ENCODE measurements at regions not wholly inside any gene's neighbourhood (a gene's known extent, or its start where the extent isn't known, plus 50 kb on each side); places are given as distances from the start of the nearest gene placed in this dataset.

DNA sequence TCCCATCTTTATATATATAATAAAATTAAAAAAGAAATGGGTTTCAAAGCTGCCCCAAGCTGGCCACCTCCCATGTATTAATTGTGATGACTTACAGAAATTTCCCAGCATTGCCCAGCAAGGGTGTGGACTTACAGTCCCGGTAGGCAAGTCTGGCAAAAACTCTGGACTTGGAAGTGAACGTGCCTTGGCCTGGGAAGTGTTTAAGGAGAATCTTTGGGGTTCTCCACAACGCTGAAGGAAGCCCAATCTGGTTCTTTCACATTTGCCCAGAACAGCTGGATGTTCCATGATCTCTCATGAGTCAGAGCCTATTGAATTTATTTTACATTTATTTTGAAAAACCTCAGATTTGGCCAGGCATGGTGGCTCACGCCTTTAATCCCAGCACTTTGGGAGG is 98.4 kb upstream of the SLC45A1 start:
- TF ChIP-seq RXRA (IDR thresholded peaks at IDR 0.05) (no peak), CTCF (IDR thresholded peaks at IDR 0.05; ENCODE audit: low read depth, low read length, missing input control) (no peak), TAF1 (conservative IDR thresholded peaks at IDR 0.05) (no peak), RAD21 (IDR thresholded peaks at IDR 0.05) (no peak), SP1 (IDR thresholded peaks at IDR 0.05) (no peak), EGR1 (IDR thresholded peaks at IDR 0.05; ENCODE audit: low read depth in 2 of 2) (no peak), FOXA1 (IDR thresholded peaks at IDR 0.05) (no peak), GABPA (IDR thresholded peaks at IDR 0.05 in 1 of 2, conservative IDR thresholded peaks at IDR 0.05 in 1 of 2) (no peak)
- TF ChIP-seq, protein P1, sequence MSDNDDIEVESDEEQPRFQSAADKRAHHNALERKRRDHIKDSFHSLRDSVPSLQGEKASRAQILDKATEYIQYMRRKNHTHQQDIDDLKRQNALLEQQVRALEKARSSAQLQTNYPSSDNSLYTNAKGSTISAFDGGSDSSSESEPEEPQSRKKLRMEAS (IDR thresholded peaks at IDR 0.05): no peak
- TF ChIP-seq, protein P2, sequence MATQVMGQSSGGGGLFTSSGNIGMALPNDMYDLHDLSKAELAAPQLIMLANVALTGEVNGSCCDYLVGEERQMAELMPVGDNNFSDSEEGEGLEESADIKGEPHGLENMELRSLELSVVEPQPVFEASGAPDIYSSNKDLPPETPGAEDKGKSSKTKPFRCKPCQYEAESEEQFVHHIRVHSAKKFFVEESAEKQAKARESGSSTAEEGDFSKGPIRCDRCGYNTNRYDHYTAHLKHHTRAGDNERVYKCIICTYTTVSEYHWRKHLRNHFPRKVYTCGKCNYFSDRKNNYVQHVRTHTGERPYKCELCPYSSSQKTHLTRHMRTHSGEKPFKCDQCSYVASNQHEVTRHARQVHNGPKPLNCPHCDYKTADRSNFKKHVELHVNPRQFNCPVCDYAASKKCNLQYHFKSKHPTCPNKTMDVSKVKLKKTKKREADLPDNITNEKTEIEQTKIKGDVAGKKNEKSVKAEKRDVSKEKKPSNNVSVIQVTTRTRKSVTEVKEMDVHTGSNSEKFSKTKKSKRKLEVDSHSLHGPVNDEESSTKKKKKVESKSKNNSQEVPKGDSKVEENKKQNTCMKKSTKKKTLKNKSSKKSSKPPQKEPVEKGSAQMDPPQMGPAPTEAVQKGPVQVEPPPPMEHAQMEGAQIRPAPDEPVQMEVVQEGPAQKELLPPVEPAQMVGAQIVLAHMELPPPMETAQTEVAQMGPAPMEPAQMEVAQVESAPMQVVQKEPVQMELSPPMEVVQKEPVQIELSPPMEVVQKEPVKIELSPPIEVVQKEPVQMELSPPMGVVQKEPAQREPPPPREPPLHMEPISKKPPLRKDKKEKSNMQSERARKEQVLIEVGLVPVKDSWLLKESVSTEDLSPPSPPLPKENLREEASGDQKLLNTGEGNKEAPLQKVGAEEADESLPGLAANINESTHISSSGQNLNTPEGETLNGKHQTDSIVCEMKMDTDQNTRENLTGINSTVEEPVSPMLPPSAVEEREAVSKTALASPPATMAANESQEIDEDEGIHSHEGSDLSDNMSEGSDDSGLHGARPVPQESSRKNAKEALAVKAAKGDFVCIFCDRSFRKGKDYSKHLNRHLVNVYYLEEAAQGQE (IDR thresholded peaks at IDR 0.05): no peak
- TF ChIP-seq, protein P3, sequence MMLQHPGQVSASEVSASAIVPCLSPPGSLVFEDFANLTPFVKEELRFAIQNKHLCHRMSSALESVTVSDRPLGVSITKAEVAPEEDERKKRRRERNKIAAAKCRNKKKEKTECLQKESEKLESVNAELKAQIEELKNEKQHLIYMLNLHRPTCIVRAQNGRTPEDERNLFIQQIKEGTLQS (IDR thresholded peaks at IDR 0.05): no peak
